Osteoblast (primary cell): ENCODE measurements at regions not wholly inside any gene's neighbourhood (a gene's known extent, or its start where the extent isn't known, plus 50 kb on each side); places are given as distances from the start of the nearest gene placed in this dataset.

Experiments
- DNase-seq: peaks from one replicate; pipeline ENCODE4 v3.0.0; 2011; ENCODE audit warnings: low spot score, mixed read lengths; ENCODE audit not compliant: insufficient read length; ENCODE audit errors: missing footprints
- H2AFZ ChIP-seq: 2 replicates; pipeline ENCODE4 v1.6.0; 2011; ENCODE audit warnings: mild to moderate bottlenecking, low read length
- H3K27ac ChIP-seq: 2 replicates; pipeline ENCODE4 v1.5.1; 2011; ENCODE audit warnings: mild to moderate bottlenecking, low read depth, low read length, moderate library complexity
- H3K27me3 ChIP-seq: 2 replicates; pipeline ENCODE4 v1.6.0; 2012; ENCODE audit warnings: mild to moderate bottlenecking, control low read depth, inconsistent platforms, low read length, moderate library complexity; ENCODE audit not compliant: insufficient read depth
- H3K36me3 ChIP-seq: 2 replicates; pipeline ENCODE4 v1.5.1; 2011; ENCODE audit warnings: mild to moderate bottlenecking, low read length, control low read depth, moderate library complexity; ENCODE audit not compliant: insufficient read depth
- H3K4me1 ChIP-seq: 2 replicates; pipeline ENCODE4 v1.5.1; 2011; ENCODE audit warnings: mild to moderate bottlenecking, low read length, control low read depth, moderate library complexity; ENCODE audit not compliant: insufficient read depth
- H3K4me2 ChIP-seq: 2 replicates; pipeline ENCODE4 v1.6.0; 2011; ENCODE audit warnings: mild to moderate bottlenecking, low read length; ENCODE audit not compliant: insufficient read depth
- H3K4me3 ChIP-seq: fragments of 200-600 bp; sonication (generic); 3 replicates; pipeline ENCODE4 v1.5.1; 2012; ENCODE audit warnings: mild to moderate bottlenecking, low read length, inconsistent platforms; ENCODE audit not compliant: insufficient read depth
- H3K79me2 ChIP-seq: 2 replicates; pipeline ENCODE4 v1.6.0; 2012; ENCODE audit warnings: mild to moderate bottlenecking, low read length, control low read depth, inconsistent platforms; ENCODE audit not compliant: insufficient read depth
- H3K9me3 ChIP-seq: 2 replicates; pipeline ENCODE4 v1.5.1; 2011; ENCODE audit warnings: low read depth, low read length, control low read depth
- H4K20me1 ChIP-seq: 2 replicates; pipeline ENCODE4 v1.6.0; 2012; ENCODE audit warnings: mild to moderate bottlenecking, low read length, control low read depth; ENCODE audit not compliant: insufficient read depth
- CTCF ChIP-seq: IDR thresholded peaks from 2 replicates; pipeline ENCODE4 v1.5.1; 2011; ENCODE audit warnings: mild to moderate bottlenecking, low read depth, low read length, moderate library complexity; ENCODE audit errors: extremely low read depth

GRCh38 chr7:3233301-3233700 is 67.8 kb upstream of the SDK1 start:
- Histone ChIP-seq H3K79me2 (no peaks in the 10 kb centered on the region), H3K9me3 (no peaks in the 10 kb centered on the region)

GRCh38 chr7:3234051-3234450 is 67.0 kb upstream of the SDK1 start:
- Histone ChIP-seq H3K4me2 (no peak overlapping the region), H3K79me2 (no peaks in the 10 kb centered on the region), H3K9me3 (no peaks in the 10 kb centered on the region), H3K27ac (no peak overlapping the region), H3K4me1 (no peaks in the 10 kb centered on the region), H3K27me3 (no peaks in the 10 kb centered on the region), H3K36me3 (no peaks in the 10 kb centered on the region), H3K4me3 (no peak overlapping the region), H4K20me1 (no peaks in the 10 kb centered on the region), H2AFZ (no peak overlapping the region)
- TF ChIP-seq CTCF = no peak
- DNase-seq = no peak

More at GRCh38 chr7:3233301-3233700, 67.8 kb upstream of the SDK1 start:
- H3K4me3 ChIP-seq = no peak overlapping the region
- no peak for TF ChIP-seq CTCF
- H3K4me1 ChIP-seq = no peaks in the 10 kb centered on the region
- H3K4me2 ChIP-seq = no peak overlapping the region
- DNase-seq = peak; percentile 19
- no peak overlapping the region for H2AFZ ChIP-seq
- no peaks in the 10 kb centered on the region for H3K36me3 ChIP-seq
- H3K27me3 ChIP-seq = no peaks in the 10 kb centered on the region
- H3K27ac ChIP-seq = no peak overlapping the region
- no peaks in the 10 kb centered on the region for H4K20me1 ChIP-seq

GRCh38 chr7:3234851-3235250 is 66.2 kb upstream of the SDK1 start:
- no peak for DNase-seq
- H3K9me3 ChIP-seq = no peaks in the 10 kb centered on the region
- H3K36me3 ChIP-seq = no peaks in the 10 kb centered on the region
- TF ChIP-seq CTCF = no peak
- no peak overlapping the region for H3K27ac ChIP-seq
- H3K27me3 ChIP-seq = no peaks in the 10 kb centered on the region
- H3K4me1 ChIP-seq = no peaks in the 10 kb centered on the region
- no peak overlapping the region for H2AFZ ChIP-seq
- no peak overlapping the region for H3K4me3 ChIP-seq
- no peaks in the 10 kb centered on the region for H4K20me1 ChIP-seq
- no peaks in the 10 kb centered on the region for H3K79me2 ChIP-seq
- no peak overlapping the region for H3K4me2 ChIP-seq

GRCh38 chr7:3235322-3235721 is 65.7 kb upstream of the SDK1 start:
- H2AFZ ChIP-seq = no peak overlapping the region
- no peak for TF ChIP-seq CTCF
- H3K36me3 ChIP-seq = no peaks in the 10 kb centered on the region
- no peaks in the 10 kb centered on the region for H3K4me1 ChIP-seq
- H3K9me3 ChIP-seq = no peaks in the 10 kb centered on the region
- H3K79me2 ChIP-seq = no peaks in the 10 kb centered on the region
- no peaks in the 10 kb centered on the region for H3K27me3 ChIP-seq
- H3K27ac ChIP-seq = no peak overlapping the region
- no peak overlapping the region for H3K4me2 ChIP-seq
- H4K20me1 ChIP-seq = no peaks in the 10 kb centered on the region
- no peak overlapping the region for H3K4me3 ChIP-seq
- no peak for DNase-seq
